ENCODE measurements at regions not wholly inside any gene's neighbourhood (a gene's known extent, or its start where the extent isn't known, plus 50 kb on each side); places are given as distances from the start of the nearest gene placed in this dataset.

GRCh38 chr5:12248831-12249230, 344.6 kb upstream of the CTNND2 start:
- no peak for DNase-seq (ENCODE audit: low spot score)

DNA sequence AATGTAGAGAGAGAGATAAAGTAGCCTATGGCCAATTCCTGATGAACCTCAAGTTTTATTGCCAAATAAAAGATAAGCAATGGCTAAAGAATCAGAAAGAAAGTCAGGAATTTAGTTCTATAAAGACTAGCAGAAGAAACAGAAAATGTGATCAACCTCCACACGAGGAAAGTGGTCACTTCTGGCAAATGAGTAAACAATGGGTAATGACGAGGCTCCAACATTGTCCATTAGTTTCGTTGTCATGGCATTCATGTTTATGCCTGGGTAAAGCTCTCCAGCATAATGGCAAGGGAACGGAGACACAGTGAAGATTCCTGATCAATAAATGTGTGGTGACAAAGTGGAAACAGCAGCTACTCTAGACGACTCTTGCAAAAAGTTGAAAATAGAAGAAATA, 341.8 kb upstream of the CTNND2 start:
- DNase-seq (ENCODE audit: low spot score), result no peak

GRCh38 chr5:12245429-12245828, 341.2 kb upstream of the CTNND2 start:
- DNase-seq (ENCODE audit: low spot score), result no peak

DNA sequence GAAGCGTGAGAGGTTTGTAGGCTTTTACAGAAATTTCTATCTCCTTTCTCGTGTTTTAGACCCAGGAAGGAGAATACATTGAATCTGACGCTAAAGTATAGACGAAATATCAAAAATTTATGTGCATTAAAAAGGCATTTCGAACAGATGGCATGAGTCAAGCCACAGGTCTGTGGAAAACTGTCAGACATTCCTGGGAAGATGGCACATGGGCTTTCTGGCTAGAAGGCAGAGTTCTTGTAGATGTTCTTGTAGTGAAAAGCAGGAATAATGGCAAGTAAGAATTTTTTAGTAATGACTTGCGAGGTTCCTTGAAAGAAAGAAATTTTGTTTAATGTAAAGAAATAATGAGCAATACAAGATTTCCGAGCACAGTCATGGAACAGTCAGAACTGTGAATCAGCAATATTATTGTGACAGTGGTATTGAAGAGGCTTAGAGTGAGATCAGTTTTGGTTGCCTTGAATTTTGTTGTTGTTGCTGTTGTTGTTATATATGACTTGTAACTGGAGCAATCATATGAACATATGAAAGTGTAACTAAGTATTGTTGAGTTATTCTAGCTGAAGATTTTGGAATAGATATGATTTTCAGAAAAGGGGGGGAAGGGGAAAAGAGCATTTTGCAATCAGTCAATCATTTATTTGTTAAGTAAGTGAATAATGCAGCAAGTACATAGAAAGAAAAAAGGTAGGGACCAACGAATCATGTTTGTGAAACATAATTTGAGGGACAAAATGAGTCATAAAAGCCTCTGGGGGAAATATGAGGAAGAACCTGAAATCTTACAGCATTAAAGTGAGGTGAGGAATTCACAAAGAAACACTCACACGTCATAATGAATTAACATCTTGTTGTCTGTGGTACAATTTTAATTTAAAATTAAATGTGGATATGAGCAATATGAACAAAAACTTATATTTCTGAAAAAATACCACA, 339.0 kb upstream of the CTNND2 start:
- no peak for DNase-seq (ENCODE audit: low spot score)

- DNase-seq (ENCODE audit: low spot score), result no peak
These were observed 333.8 kb upstream of the CTNND2 start for GRCh38 chr5:12237837-12238575.

GRCh38 chr5:12230659-12231058, 326.4 kb upstream of the CTNND2 start:
- no peak for DNase-seq (ENCODE audit: low spot score)

DNA sequence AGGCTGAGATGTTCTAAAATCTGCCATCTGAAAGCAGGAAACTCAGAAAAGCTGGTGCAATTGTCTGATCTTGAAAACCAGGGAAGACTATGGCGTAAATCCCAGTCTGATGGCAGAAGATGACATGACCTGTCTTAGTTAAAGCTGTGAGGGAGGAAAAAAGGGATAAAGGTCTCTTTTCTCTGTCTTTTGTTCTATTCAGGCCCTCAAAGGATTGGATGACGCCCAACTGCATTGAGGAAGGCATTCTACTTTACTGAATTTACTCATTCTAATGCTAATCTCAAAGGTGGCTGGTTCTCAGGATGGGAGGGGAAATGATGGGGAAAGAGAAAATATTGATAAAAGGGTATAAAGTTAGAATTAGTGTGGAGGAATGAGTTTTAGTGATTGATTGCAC, 312.8 kb upstream of the CTNND2 start:
- no peak for DNase-seq (ENCODE audit: low spot score)

- no peak for DNase-seq (ENCODE audit: low spot score)
These were observed 310.2 kb upstream of the CTNND2 start for GRCh38 chr5:12214267-12215015.

DNA sequence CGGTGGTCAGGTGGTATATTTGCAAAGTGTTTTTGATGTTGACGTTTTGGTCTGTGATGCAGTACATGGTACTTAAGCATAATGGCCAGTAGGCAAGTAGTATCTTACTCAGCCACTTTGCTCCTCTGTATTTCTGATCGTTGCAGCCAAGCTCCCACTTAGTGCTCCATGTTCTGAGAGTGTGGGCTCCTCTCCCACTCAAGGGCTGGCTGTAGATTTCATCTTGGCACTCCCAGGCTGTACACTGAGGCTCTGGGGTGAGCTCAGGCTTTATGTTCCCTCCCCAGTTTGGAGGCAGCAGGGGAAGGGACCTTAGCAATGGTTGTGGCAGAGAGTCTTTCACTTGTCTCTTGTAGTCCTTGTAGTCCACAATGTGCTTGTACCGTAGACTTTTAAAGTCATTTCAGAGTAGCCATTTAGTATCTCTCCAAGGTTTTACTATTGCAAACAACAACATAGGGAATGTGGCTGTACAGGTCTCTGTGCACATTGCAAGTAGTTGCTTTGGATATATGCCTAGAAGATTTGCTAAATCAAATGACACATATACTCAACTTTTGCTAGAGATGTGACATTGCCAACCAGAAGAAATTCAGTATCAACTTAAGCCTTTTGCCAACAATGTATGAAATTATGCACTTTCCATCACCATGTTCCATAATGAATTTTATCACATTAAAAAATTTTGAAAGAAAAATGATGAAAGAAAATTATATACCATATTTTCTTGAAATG, 304.3 kb upstream of the CTNND2 start:
- no peak for DNase-seq (ENCODE audit: low spot score)

DNA sequence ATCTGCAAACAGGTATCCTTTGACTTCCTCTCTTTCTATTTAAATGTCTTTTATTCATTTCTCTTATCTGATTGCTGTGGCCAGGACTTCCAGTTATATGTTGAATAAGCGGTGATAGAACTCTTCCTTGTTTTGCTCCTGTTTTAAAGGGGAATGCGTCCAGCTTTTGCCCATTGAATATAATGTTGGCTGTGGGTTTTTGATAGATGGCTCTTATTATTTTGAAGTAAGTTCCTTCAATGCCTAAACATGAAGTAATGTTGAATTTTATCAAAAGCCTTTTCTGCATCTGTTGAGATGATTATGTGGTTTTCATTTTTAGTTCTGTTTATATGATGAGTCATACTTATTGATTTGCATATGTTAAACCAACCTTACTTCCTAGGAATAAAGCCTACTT, 300.5 kb upstream of the CTNND2 start:
- no peak for DNase-seq (ENCODE audit: low spot score)

DNA sequence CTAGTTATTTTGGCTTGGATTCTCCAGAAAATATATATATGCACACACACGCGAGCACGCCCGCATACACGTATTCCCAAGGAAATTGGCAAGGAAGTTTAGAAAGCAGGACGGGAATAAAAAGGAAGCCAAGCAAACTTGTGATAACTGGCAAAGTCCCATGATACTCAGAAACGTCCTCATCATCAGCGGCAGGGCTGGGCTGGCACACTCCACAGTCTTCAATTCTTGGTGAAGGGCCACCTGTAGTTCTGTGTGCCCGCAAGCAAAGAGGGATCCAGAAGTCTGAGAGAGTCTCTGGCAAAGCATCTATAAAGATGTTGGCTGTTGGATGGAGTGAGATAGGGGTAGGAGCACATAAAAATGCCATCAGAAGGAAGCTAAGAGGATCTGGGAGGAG, 289.3 kb upstream of the CTNND2 start:
- DNase-seq (ENCODE audit: low spot score), result no peak

DNA sequence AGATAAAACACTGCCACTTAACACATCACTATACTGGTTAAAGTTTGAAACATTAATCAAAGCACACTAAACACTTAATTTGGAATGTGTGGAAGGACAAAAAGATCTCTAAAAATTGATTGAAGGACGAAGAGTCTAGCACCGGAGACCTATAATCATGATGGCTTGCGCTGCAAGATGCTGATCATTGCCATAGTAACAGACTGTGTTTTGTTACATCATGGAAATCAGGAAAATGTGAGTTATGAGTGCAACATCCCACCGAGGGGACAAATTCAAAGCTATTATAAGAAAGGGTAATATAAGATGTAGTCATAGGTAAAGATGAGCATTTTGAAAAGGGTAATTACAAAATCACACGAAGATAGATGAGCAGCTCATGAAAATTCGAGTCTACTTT, 278.8 kb upstream of the CTNND2 start:
- DNase-seq (ENCODE audit: low spot score), result no peak

DNA sequence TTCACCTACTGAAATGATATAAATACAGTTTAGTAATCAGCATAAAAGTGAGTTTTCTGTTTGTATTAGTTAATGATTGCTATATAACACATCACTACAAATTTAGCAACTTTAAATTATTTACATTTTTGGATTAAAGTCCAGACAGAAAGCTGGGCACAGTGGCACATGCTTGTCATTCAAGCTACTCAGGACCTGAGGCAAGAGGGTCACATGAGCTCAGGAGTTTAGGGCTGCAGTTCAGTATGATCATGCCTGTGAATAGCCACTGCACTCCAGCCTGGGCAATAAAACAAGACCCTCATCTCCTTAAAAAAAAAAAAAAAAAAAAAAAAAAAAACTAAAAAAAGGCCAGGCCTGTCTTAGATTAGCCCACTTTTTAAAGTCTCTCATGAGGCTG, 273.6 kb upstream of the CTNND2 start:
- no peak for DNase-seq (ENCODE audit: low spot score)

GRCh38 chr5:12177225-12177624, 273.0 kb upstream of the CTNND2 start:
- DNase-seq (ENCODE audit: low spot score), result no peak

DNA sequence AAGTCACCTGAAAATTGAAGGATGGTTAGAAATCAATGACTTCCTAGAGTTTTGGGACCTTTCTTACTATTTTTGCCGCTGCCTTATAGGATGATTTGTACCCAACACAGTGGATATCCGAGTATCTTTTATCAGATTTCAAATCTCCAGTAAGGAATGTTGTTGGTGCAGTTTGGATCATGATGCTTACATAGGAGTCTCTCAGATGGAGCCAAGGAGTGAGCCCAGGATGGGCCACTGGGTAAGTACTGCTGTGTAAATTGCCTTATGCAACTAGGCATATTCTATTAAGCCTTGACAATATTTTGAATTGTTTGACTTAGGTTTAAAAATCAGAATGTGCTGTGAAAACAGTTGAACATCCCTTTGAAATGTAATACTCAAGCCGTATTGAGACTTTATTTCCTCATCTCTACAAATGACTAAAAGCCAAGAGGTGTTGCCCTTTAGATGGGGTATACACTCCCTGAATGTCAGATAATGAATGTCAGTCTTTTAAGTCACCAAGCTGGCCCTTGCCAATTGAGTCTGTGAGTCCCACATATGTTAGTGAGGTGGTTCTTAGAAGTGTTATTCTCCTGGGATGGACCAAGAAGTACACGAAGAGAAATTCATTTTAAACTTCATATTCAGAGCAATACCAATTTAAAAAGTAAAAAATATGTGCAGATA, 271.8 kb upstream of the CTNND2 start:
- no peak for DNase-seq (ENCODE audit: low spot score)

GRCh38 chr5:12174734-12175133, 270.5 kb upstream of the CTNND2 start:
- DNase-seq (ENCODE audit: low spot score), result no peak

DNA sequence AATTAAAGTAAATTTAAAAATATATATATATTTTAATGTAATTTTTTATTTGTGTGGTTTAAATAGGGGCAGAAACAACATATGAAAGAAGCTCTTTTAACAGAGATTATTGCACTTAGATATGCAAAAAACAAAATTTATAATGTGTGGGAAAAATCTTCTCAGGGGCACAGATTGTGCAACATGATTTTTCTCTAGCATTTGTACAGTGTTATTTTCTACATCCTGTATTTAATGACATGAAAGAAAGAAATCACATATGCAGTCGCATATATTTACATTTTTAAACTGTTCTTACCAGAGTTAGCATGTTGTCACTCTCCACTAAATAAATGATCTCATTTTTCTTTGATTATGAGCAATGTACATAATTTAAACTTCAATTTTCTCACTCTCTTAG, 265.3 kb upstream of the CTNND2 start:
- no peak for DNase-seq (ENCODE audit: low spot score)

- DNase-seq (ENCODE audit: low spot score), result no peak
These were observed 258.6 kb upstream of the CTNND2 start for GRCh38 chr5:12162863-12163262.

DNA sequence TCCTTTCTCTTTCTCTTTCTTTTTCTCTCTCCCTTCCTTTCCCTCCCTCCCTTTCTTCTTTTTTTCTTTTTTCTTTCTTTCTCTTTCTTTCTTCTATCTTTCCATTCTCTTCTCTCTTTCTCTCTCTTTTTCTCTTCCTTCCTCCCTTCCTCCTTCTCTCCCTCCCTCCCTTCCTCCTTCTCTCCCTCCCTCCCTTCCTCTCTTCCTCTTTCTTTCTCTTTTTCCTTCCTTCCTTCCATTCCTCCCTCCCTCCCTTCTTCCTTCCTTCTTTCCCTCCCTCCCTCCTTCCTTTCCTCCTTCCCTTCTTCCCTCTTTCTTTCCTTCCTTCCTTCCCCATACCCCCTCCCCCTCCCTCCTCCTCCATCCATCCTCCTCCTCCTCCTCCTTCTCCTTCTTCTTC, 243.3 kb upstream of the CTNND2 start:
- DNase-seq (ENCODE audit: low spot score), result no peak

DNA sequence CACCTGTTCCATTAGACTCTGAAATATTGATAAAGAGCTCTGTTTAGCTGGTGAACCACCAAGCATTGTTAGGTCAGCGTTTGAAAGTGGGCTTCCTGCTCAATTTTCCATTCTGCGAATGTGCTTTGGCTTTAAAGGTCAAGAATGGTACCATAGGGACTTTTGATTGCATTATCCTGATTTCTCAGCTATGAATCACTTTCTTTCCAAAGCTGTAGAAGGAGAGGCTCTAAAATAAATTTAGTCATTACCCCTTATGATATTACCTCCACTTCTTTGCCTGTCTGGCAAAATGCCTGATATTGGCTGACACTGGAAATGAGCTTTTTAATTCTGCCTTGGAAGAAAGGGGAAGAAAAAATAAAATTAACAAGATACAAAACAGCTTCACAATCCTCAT, 237.2 kb upstream of the CTNND2 start:
- no peak for DNase-seq (ENCODE audit: low spot score)

DNA sequence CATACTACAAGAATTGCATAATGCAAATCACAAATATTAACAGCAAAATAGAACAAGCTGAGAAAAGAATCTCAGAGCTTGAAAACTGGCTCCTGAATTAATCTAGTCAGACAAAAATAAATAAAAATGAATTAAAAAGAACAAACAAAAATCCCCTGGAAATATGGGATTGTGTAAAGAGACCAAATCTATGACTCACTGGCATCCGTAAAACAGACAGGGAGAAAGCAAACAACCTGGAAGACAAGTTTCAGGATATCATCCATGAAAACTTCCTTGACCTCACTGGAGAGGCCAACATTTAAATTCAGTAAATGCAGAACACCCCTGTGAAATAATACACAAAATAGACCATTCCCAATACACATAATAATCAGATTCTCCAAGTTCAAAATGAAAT, 229.3 kb upstream of the CTNND2 start:
- no peak for DNase-seq (ENCODE audit: low spot score)

Data from ecto neural progenitor cell (in vitro differentiated cells).